HG03108 (cell line): ENCODE measurements at regions not wholly inside any gene's neighbourhood (a gene's known extent, or its start where the extent isn't known, plus 50 kb on each side); places are given as distances from the start of the nearest gene placed in this dataset.
"Not testable (repeated sequence)": the region's sequence is repeated elsewhere in the genome, so short reads cannot be mapped to it uniquely, and the experiment has no call there.

Source experiments
- ATAC-seq: cut with Tn5 transposase; IDR thresholded peaks from one replicate; pipeline ENCODE4 v1.9.1; 2021; ENCODE audit warnings: moderate library complexity; ENCODE audit not compliant: unreplicated experiment

DNA sequence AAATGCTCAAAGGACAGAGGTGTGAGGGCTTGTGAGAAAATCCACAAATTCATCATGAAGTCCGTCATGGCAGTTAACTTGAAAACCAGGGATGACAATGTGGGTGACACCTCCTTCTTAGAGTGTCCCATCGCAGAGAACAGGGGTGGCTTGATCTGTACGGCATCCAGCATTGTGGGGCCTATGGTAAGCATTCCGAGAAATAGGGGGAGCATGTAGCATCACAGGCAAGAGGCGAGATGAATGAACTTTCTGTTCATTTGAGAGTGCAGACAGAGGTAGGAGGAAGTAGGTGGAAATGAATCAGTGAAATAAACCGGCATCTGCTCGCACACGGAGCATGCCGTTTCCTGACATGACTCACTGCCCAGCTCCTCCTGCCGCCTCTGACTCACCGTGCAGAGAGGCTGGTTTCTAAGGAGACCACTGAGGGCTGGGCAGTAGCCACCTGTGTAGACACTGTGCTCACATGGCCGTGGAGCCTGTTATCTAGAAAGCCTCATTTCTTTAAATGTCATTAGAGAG is 339.0 kb downstream of the RFC3 start:
- peak; percentile 100 for ATAC-seq

- ATAC-seq: no peak
Observed at GRCh38 chr13:34159946-34160345, 342.0 kb downstream of the RFC3 start.

- no peak for ATAC-seq
Observed at GRCh38 chr13:34161931-34162543, 344.1 kb downstream of the RFC3 start.

DNA sequence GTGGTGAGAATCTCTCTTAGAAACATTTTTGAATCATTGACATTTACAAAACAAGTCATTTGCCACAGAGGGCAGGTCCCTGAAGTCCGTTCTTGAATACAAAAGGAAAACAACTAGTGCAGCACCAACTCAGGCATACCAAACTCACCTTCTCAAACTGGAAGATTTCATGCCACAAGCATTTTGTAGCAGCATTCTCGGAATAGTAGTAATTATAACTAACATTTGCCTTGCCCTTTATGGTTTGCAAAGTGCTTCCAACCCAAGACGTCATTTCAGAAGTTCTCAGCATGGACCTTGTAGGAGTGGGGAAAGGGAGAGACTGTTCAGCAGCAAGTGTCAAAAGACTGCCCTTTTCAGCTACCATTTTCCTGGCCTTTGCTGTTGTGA is 344.6 kb downstream of the RFC3 start:
- no peak for ATAC-seq

- no peak for ATAC-seq
Observed at GRCh38 chr13:34164582-34164981, 346.6 kb downstream of the RFC3 start.

DNA sequence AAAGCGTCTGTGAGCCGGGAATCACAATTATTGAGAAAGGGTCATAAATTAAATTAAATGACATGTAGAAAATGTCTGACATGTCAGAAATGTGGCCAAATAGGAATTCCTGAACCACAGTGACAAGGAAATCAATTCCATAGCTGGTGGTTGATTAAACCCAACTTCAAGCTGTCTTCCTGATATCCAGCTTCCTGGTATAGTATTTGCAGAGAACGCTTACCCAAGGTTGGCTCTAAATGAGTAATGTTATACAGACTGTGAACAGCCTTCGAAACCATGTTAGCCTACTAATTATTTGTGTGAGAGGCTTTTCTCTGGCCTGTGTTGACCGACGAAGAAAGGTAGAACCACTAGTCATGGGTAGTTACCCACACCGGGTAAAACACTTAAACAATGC is 347.2 kb downstream of the RFC3 start:
- no peak for ATAC-seq

GRCh38 chr13:34166406-34166805 is 348.5 kb downstream of the RFC3 start:
- no peak for ATAC-seq

GRCh38 chr13:34167347-34167746 is 349.4 kb downstream of the RFC3 start:
- no peak for ATAC-seq

- ATAC-seq: no peak
Observed at GRCh38 chr13:34172048-34172447, 354.1 kb downstream of the RFC3 start.

DNA sequence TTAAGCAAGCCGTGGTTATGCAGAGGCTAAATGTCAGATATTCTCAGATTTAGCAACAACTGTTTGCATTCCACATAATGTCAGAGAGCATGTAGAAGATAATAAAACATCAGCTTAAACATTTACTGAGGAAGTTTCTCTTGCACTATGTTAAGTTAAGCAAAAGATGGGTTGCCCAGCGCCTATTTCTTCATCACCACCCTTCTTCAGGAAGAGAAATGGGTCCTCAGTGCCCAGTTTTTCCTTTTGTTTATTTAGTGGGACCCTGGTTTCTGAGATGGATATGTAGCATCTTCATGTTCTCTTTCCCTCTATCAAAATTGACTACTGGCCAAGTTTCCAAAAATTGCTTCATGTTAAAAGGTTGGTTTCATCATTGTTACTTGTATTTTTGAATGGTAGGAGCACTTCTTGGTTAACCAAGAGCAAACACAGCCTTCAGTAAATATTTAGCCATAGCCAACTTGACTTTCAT is 356.8 kb downstream of the RFC3 start:
- ATAC-seq: no peak

- ATAC-seq: no peak
Observed at GRCh38 chr13:34175551-34175950, 357.6 kb downstream of the RFC3 start.

DNA sequence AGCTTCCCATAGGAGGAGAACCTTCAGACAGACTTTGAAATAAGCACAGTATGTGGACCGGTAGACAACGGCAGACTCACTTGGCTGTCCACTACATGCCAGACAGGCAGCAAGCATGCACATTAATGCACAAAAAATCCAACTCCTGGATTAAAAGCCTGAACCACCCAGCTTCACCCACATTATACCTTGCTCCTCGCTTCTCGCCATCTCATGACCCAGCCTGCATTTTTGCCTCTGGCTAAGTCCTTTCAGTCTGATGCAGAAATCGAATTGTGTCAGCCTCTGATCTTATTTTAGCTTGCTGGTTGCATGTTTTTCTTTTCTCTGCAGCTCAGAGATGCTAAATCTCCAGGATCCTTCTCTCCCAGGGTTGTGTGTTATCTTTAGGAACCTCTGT is 358.7 kb downstream of the RFC3 start:
- no peak for ATAC-seq

GRCh38 chr13:34179481-34179880 is 361.5 kb downstream of the RFC3 start:
- no peak for ATAC-seq

DNA sequence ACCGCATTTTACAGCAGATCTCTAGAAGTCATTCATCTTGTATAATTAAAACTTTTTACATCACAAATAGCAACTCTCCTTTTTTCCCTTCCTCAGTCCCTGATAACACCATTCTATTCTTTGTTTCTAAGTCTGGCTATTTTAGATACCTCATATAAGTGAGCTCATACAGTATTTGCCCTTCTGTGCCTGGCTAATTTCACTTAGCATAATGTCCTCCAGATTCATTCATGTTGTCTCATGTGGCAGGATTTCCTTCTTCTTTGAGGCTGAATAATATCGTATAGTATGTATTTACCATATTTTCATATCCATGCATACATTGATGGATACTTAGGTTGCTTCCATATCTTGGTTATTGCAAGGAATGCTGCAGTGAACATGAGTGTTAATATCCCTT is 362.0 kb downstream of the RFC3 start:
- ATAC-seq: no peak

DNA sequence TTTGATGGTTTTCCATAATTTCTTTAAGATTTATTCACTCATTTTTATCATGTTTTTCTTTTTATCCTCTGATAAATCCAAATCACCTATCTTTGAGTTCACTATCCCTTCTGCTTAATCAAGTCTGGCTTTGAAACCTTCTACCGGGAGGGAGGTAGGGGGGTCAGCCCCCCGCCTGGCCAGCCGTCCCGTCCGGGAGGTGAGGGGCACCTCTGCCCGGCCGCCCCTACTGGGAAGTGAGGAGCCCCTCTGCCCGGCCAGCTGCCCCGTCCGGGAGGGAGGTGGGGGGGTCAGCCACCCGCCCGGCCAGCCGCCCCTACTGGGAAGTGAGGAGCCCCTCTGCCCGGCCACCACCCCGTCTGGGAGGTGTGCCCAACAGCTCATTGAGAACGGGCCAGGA is 363.3 kb downstream of the RFC3 start:
- ATAC-seq: not testable (repeated sequence)

GRCh38 chr13:34189946-34190345 is 372.0 kb downstream of the RFC3 start:
- ATAC-seq: no peak

DNA sequence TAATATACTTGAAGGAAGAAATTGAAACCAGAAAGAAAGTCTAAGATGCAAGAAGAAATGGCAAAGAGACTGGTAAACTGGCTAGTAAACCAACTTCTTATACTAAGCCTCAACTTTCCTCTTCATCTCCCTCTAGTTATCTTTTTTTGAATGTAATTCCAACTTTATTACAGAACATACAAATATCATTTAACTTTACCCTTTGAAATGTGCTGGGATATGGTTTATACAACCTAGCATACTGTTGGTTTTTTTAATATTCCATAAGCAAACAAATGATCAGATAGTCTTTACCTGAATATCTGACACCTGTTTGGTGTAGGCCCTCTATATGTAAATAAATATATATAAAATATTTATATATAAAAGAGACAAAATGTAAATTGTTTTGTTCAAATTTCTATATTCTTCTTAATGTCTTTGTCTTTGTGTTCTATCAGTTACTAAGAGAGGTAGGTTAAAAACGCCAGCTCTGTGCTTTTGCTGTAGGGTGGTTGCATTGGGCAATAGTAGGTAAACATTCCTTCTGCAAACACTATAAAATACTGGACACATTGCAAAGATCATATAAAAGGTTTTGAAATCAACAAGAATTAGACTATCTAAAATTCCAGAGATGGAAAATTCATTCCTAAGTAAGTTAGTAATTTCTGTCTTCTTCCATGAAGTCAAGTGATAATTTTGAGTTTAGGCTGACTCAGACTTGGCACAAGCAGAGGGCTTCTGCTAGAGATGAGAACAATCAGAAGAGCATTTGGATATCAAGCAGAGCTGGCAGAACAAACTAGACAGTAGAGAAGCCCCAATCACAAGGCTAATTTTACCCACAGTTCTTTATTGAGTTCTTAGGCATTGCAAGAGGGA is 383.3 kb downstream of the RFC3 start:
- no peak for ATAC-seq

GRCh38 chr13:34207334-34207733 is 389.4 kb downstream of the RFC3 start:
- no peak for ATAC-seq

- ATAC-seq: no peak
Observed at GRCh38 chr13:34207872-34208271, 389.9 kb downstream of the RFC3 start.

DNA sequence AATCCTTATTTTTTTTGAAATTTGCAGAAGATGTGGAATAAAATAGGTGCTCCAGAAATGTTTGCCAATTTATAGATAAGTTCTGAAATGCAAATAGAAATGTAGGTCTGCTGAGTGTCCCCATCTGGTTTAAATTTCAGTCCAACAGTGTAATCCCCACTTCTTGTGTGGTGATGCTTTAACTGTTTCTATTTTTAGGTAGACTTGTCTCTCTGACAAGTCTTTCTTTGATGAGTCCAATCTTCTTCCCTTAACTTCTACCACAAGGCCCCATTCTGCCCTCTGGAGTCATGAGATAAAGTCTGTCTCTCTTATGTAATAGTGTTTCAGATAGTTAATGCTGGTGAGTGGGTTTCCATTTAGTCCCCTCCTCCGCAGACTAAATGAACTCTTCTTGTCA is 390.4 kb downstream of the RFC3 start:
- ATAC-seq: no peak

- no peak for ATAC-seq
Observed at GRCh38 chr13:34210341-34210740, 392.4 kb downstream of the RFC3 start.

GRCh38 chr13:34214686-34215085 is 396.7 kb downstream of the RFC3 start:
- no peak for ATAC-seq
